Omental fat pad (tissue), 3 donors: ENCODE measurements at regions not wholly inside any gene's neighbourhood (a gene's known extent, or its start where the extent isn't known, plus 50 kb on each side); places are given as distances from the start of the nearest gene placed in this dataset.

ENCODE experiments used
- ATAC-seq: fragments of 150-250 bp; one replicate; pipeline ENCODE4 v1.9.1; 2016; ENCODE audit warnings: mild to moderate bottlenecking, moderate library complexity; ENCODE audit not compliant: low FRiP score
- DNase-seq: peaks from one replicate; pipeline ENCODE4 v3.0.0-alpha.2; 2019; ENCODE audit warnings: low spot score
- TF ChIP-seq, protein P1 (sequence below), 3 donors: fragments of 450-650 bp; IDR thresholded peaks; one replicate each; pipeline ENCODE4 v1.5.1; 2016 to 2017; ENCODE audit warnings: antibody characterized with exemption in 3 of 3, mild to moderate bottlenecking in 3 of 3, moderate library complexity in 2 of 3

GRCh38 chr7:18336626-18337025 lies 158.9 kb upstream of the HDAC9 start:
- ATAC-seq (no peak), DNase-seq (no peak)
- TF ChIP-seq, protein P1, sequence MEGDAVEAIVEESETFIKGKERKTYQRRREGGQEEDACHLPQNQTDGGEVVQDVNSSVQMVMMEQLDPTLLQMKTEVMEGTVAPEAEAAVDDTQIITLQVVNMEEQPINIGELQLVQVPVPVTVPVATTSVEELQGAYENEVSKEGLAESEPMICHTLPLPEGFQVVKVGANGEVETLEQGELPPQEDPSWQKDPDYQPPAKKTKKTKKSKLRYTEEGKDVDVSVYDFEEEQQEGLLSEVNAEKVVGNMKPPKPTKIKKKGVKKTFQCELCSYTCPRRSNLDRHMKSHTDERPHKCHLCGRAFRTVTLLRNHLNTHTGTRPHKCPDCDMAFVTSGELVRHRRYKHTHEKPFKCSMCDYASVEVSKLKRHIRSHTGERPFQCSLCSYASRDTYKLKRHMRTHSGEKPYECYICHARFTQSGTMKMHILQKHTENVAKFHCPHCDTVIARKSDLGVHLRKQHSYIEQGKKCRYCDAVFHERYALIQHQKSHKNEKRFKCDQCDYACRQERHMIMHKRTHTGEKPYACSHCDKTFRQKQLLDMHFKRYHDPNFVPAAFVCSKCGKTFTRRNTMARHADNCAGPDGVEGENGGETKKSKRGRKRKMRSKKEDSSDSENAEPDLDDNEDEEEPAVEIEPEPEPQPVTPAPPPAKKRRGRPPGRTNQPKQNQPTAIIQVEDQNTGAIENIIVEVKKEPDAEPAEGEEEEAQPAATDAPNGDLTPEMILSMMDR (IDR thresholded peaks at IDR 0.05) = no peak

- ATAC-seq (no peak), DNase-seq (no peak)
- TF ChIP-seq, protein P1 (IDR thresholded peaks at IDR 0.05) = no peak
Measured at GRCh38 chr7:18337048-18337809, 158.3 kb upstream of the HDAC9 start.

- DNase-seq = no peak
- no peak for ATAC-seq
- TF ChIP-seq, protein P1 (IDR thresholded peaks at IDR 0.05) = no peak
Measured at GRCh38 chr7:18338910-18339523, 156.5 kb upstream of the HDAC9 start.

DNA sequence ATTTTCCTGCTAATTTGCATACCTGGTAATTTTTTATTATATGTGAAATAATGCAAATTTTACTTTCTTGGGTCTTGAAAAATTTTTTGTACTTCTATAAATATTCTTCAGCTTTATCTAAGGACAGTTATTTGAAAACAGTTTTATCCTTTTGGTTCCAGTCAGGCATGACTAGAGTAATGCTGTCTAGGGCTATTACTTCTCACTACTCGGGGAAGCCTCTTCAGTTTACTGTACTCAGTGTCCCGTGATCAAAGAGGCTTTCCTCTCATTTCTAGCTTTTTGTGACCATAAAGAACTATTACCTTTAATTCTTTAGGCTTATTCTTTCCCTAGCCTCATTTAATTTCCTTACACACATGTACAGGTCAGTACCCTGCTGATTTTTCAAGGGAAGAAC lies 153.8 kb upstream of the HDAC9 start:
- TF ChIP-seq, protein P1 (IDR thresholded peaks at IDR 0.05) = no peak
- DNase-seq = no peak
- no peak for ATAC-seq

DNA sequence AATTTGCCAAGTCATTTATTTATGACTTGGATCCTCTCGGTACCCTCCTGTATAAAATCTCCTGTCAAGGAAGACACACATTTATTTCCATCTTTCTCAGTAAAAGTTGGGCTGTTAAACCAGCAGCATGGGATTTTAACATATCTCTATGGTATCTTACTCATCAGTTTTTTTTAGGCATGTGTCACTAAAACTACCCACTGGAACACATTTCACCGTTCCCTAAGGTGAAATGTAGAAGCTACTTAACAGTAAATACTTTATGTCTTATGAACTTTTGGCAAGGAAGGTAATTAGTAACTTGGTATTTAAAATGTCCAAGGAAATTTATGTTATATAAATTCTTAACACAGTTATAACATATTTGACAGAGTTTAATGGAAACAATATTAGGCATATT lies 152.5 kb upstream of the HDAC9 start:
- TF ChIP-seq, protein P1 (IDR thresholded peaks at IDR 0.05) = no peak
- no peak for DNase-seq
- no peak for ATAC-seq

- no peak for DNase-seq
- TF ChIP-seq, protein P1 (IDR thresholded peaks at IDR 0.05) = no peak
- no peak for ATAC-seq
Measured at GRCh38 chr7:18344536-18344935, 151.0 kb upstream of the HDAC9 start.
